GM23338 (cell line): ENCODE measurements at regions not wholly inside any gene's neighbourhood (a gene's known extent, or its start where the extent isn't known, plus 50 kb on each side); places are given as distances from the start of the nearest gene placed in this dataset.

Source experiments
- ATAC-seq: fragments of 200-7000 bp; cut with Tn5 transposase; 3 replicates; pipeline ENCODE4 v1.9.1; 2020
- DNase-seq: peaks from one replicate; pipeline ENCODE4 v3.0.0-alpha.2; 2015; ENCODE audit warnings: low spot score
- H2AFZ ChIP-seq: fragments of 200-600 bp; sonication (generic); 2 replicates; pipeline ENCODE4 v1.8.0; 2016; ENCODE audit warnings: antibody characterized with exemption, mild to moderate bottlenecking, moderate library complexity
- H3F3A ChIP-seq: fragments of 200-600 bp; sonication (generic); replicated peaks from 2 replicates; pipeline ENCODE4 v1.8.0; 2017; ENCODE audit warnings: antibody characterized with exemption, mixed run types, low read depth
- H3K27ac ChIP-seq: fragments of 200-600 bp; sonication (generic); 2 replicates; pipeline ENCODE4 v1.6.1; 2016; ENCODE audit warnings: low read depth
- H3K27me3 ChIP-seq: fragments of 200-600 bp; sonication (generic); 2 replicates; pipeline ENCODE4 v1.8.0; 2016; ENCODE audit warnings: mild to moderate bottlenecking, mixed run types, moderate library complexity; ENCODE audit not compliant: insufficient read depth
- H3K36me3 ChIP-seq: fragments of 200-600 bp; sonication (generic); 2 replicates; pipeline ENCODE4 v1.8.0; 2016; ENCODE audit warnings: mild to moderate bottlenecking; ENCODE audit not compliant: insufficient read depth
- H3K4me1 ChIP-seq: fragments of 200-600 bp; sonication (generic); 2 replicates; pipeline ENCODE4 v1.8.0; 2016; ENCODE audit warnings: mild to moderate bottlenecking, moderate library complexity; ENCODE audit not compliant: insufficient read depth
- H3K4me2 ChIP-seq: fragments of 200-600 bp; sonication (generic); 2 replicates; pipeline ENCODE4 v1.7.1; 2017; ENCODE audit warnings: mixed run types
- H3K4me3 ChIP-seq: fragments of 200-600 bp; sonication (generic); 2 replicates; pipeline ENCODE4 v1.6.1; 2016; ENCODE audit warnings: mixed run types
- H3K79me2 ChIP-seq: fragments of 200-600 bp; sonication (generic); replicated peaks from 2 replicates; pipeline ENCODE4 v1.8.0; 2017; ENCODE audit warnings: mild to moderate bottlenecking; ENCODE audit not compliant: insufficient read depth
- H3K9me2 ChIP-seq: fragments of 200-600 bp; sonication (generic); 2 replicates; pipeline ENCODE4 v1.8.0; 2017; ENCODE audit not compliant: insufficient read depth
- H4K20me1 ChIP-seq: fragments of 200-600 bp; sonication (generic); replicated peaks from 2 replicates; pipeline ENCODE4 v1.8.0; 2017; ENCODE audit warnings: mild to moderate bottlenecking; ENCODE audit not compliant: insufficient read depth
- H3K27ac Mint-ChIP-seq: 2 replicates; pipeline ENCODE4 v1.8.0; 2020; ENCODE audit warnings: inconsistent platforms, mild to moderate bottlenecking, moderate library complexity, mixed read lengths
- H3K27me3 Mint-ChIP-seq: 3 replicates; pipeline ENCODE4 v1.8.0; 2022; ENCODE audit warnings: low read depth, mild to moderate bottlenecking, moderate library complexity, mixed read lengths, inconsistent platforms; ENCODE audit not compliant: insufficient read depth, poor library complexity
- H3K36me3 Mint-ChIP-seq: 3 replicates; pipeline ENCODE4 v1.8.0; 2021; ENCODE audit warnings: low read depth, mild to moderate bottlenecking, inconsistent platforms, moderate library complexity, mixed read lengths
- H3K4me1 Mint-ChIP-seq: 3 replicates; pipeline ENCODE4 v1.8.0; 2020; ENCODE audit warnings: mild to moderate bottlenecking, inconsistent platforms, mixed read lengths
- H3K4me3 Mint-ChIP-seq: 3 replicates; pipeline ENCODE4 v1.8.0; 2021; ENCODE audit warnings: moderate library complexity, mild to moderate bottlenecking, inconsistent platforms, mixed read lengths
- H3K9me3 Mint-ChIP-seq: 3 replicates; pipeline ENCODE4 v1.8.0; 2020; ENCODE audit warnings: moderate library complexity, mild to moderate bottlenecking, inconsistent platforms, mixed read lengths
- EZH2 ChIP-seq: fragments of 200-600 bp; sonication (generic); IDR thresholded peaks from one replicate; pipeline ENCODE4 v1.8.0; 2017; ENCODE audit warnings: antibody characterized with exemption, mild to moderate bottlenecking, low read depth; ENCODE audit not compliant: unreplicated experiment
- EZH2phosphoT487 ChIP-seq: fragments of 200-600 bp; sonication (generic); IDR thresholded peaks from one replicate; pipeline ENCODE4 v1.8.1; 2018; ENCODE audit warnings: antibody characterized with exemption; ENCODE audit not compliant: unreplicated experiment
- JUNB ChIP-seq: IDR thresholded peaks from one replicate; pipeline ENCODE4 v1.6.1; 2016; ENCODE audit warnings: antibody characterized with exemption; ENCODE audit not compliant: unreplicated experiment
- POLR2AphosphoS5 ChIP-seq: IDR thresholded peaks from 2 replicates; pipeline ENCODE4 v1.6.1; 2016; ENCODE audit warnings: antibody characterized with exemption, low read depth
- STAT1 ChIP-seq: IDR thresholded peaks from one replicate; pipeline ENCODE4 v1.6.1; 2016; ENCODE audit warnings: antibody characterized with exemption; ENCODE audit not compliant: unreplicated experiment
- ZNF114 ChIP-seq: fragments of 250-450 bp; sonication (Bioruptor Pico); IDR thresholded peaks from 2 replicates; pipeline ENCODE4 v1.5.0; 2020; ENCODE audit warnings: mild to moderate bottlenecking, moderate library complexity
- ZNF331 ChIP-seq: fragments of 250-450 bp; sonication (Bioruptor Pico); IDR thresholded peaks from 2 replicates; pipeline ENCODE4 v1.5.0; 2020; ENCODE audit warnings: low read depth, mild to moderate bottlenecking, moderate library complexity
- TF ChIP-seq, protein P1 (sequence below): fragments of 250-450 bp; sonication (Bioruptor Pico); IDR thresholded peaks from 2 replicates; pipeline ENCODE4 v1.5.0; 2020; ENCODE audit warnings: mild to moderate bottlenecking, moderate library complexity
- TF ChIP-seq, protein P2 (sequence below): IDR thresholded peaks from 2 replicates; pipeline ENCODE4 v1.6.1; 2016; ENCODE audit warnings: antibody characterized with exemption
- TF ChIP-seq, protein P3 (sequence below): IDR thresholded peaks from one replicate; pipeline ENCODE4 v1.6.1; 2018; ENCODE audit warnings: antibody characterized with exemption; ENCODE audit not compliant: unreplicated experiment

DNA sequence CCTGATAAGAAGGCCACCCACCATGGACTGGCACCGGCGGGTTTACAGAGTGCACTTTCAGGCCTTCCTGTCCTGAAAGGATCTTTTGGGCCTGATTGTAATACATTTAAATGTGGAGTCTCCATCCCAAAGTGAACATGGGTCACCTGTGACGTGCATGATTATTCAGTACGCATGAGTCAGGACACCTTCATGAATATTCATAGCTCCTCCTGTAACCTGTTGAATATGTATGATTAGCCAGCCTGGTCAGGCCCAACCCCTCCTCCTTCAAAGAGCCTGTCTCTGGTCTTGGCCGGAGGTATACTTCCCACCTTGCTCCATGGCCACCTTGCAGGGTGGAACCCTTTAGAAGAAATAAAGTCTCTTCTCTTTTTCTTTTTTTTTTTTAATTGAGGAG lies 75.9 kb upstream of the NUP50 start (continued):
- TF ChIP-seq, protein P1, sequence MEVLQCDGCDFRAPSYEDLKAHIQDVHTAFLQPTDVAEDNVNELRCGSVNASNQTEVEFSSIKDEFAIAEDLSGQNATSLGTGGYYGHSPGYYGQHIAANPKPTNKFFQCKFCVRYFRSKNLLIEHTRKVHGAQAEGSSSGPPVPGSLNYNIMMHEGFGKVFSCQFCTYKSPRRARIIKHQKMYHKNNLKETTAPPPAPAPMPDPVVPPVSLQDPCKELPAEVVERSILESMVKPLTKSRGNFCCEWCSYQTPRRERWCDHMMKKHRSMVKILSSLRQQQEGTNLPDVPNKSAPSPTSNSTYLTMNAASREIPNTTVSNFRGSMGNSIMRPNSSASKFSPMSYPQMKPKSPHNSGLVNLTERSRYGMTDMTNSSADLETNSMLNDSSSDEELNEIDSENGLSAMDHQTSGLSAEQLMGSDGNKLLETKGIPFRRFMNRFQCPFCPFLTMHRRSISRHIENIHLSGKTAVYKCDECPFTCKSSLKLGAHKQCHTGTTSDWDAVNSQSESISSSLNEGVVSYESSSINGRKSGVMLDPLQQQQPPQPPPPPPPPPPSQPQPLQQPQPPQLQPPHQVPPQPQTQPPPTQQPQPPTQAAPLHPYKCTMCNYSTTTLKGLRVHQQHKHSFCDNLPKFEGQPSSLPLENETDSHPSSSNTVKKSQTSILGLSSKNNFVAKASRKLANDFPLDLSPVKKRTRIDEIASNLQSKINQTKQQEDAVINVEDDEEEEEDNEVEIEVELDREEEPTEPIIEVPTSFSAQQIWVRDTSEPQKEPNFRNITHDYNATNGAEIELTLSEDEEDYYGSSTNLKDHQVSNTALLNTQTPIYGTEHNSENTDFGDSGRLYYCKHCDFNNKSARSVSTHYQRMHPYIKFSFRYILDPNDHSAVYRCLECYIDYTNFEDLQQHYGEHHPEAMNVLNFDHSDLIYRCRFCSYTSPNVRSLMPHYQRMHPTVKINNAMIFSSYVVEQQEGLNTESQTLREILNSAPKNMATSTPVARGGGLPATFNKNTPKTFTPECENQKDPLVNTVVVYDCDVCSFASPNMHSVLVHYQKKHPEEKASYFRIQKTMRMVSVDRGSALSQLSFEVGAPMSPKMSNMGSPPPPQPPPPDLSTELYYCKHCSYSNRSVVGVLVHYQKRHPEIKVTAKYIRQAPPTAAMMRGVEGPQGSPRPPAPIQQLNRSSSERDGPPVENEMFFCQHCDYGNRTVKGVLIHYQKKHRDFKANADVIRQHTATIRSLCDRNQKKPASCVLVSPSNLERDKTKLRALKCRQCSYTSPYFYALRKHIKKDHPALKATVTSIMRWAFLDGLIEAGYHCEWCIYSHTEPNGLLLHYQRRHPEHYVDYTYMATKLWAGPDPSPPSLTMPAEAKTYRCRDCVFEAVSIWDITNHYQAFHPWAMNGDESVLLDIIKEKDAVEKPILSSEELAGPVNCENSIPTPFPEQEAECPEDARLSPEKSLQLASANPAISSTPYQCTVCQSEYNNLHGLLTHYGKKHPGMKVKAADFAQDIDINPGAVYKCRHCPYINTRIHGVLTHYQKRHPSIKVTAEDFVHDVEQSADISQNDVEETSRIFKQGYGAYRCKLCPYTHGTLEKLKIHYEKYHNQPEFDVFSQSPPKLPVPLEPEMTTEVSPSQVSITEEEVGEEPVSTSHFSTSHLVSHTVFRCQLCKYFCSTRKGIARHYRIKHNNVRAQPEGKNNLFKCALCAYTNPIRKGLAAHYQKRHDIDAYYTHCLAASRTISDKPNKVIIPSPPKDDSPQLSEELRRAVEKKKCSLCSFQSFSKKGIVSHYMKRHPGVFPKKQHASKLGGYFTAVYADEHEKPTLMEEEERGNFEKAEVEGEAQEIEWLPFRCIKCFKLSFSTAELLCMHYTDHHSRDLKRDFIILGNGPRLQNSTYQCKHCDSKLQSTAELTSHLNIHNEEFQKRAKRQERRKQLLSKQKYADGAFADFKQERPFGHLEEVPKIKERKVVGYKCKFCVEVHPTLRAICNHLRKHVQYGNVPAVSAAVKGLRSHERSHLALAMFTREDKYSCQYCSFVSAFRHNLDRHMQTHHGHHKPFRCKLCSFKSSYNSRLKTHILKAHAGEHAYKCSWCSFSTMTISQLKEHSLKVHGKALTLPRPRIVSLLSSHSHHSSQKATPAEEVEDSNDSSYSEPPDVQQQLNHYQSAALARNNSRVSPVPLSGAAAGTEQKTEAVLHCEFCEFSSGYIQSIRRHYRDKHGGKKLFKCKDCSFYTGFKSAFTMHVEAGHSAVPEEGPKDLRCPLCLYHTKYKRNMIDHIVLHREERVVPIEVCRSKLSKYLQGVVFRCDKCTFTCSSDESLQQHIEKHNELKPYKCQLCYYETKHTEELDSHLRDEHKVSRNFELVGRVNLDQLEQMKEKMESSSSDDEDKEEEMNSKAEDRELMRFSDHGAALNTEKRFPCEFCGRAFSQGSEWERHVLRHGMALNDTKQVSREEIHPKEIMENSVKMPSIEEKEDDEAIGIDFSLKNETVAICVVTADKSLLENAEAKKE (CRISPR knock-in tag) = no peak
- TF ChIP-seq EZH2phosphoT487 (no peak), STAT1 (no peak), ZNF114 (CRISPR knock-in tag) (no peak)
- TF ChIP-seq, protein P2, sequence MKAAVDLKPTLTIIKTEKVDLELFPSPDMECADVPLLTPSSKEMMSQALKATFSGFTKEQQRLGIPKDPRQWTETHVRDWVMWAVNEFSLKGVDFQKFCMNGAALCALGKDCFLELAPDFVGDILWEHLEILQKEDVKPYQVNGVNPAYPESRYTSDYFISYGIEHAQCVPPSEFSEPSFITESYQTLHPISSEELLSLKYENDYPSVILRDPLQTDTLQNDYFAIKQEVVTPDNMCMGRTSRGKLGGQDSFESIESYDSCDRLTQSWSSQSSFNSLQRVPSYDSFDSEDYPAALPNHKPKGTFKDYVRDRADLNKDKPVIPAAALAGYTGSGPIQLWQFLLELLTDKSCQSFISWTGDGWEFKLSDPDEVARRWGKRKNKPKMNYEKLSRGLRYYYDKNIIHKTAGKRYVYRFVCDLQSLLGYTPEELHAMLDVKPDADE = no peak

DNA sequence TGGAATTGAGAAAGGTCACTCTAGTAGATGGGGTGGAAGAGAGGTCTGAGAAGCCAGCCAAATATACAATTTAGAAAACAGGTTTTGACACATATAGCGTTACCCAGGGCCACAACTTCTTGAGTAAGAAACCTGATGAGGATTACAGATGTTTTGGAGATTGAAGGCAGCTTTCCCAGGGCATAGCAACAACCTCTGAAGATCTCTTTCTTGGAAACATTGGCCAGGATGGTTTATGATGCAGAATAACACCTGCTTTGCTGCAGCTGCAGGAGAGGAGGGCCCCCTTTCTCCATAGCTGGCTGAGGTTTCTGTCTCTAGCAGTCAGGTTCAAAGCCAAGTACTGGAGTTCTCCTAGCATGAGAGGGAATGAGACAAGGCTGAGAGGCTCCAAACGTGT lies 75.1 kb upstream of the NUP50 start:
- peaks cover 20% of the 10 kb centered on the region for H3K4me1 Mint-ChIP-seq
- H3K4me3 ChIP-seq = no peak overlapping the region
- H4K20me1 ChIP-seq = no peaks in the 10 kb centered on the region
- H3K27ac ChIP-seq = no peak overlapping the region
- H2AFZ ChIP-seq = no peak overlapping the region
- DNase-seq (no peak), ATAC-seq (no peak)
- H3K4me3 Mint-ChIP-seq = no peak overlapping the region
- no peaks in the 10 kb centered on the region for H3K36me3 Mint-ChIP-seq
- H3K9me2 ChIP-seq = no peaks in the 10 kb centered on the region
- peaks cover 6% of the 10 kb centered on the region for H3K27me3 Mint-ChIP-seq
- no peak overlapping the region for H3K4me2 ChIP-seq
- H3K27me3 ChIP-seq = no peaks in the 10 kb centered on the region
- no peaks in the 10 kb centered on the region for H3K9me3 Mint-ChIP-seq
- H3K36me3 ChIP-seq = no peaks in the 10 kb centered on the region
- peaks cover 9% of the 10 kb centered on the region; the same call in 1 of the 2 replicates for H3K4me1 ChIP-seq
- H3K79me2 ChIP-seq = no peaks in the 10 kb centered on the region
- H3F3A ChIP-seq = 0 out of 2 replicates have a peak, but pooled peaks cover 7% of the 10 kb centered on the region
- H3K27ac Mint-ChIP-seq = no peak overlapping the region
- TF ChIP-seq, protein P3, sequence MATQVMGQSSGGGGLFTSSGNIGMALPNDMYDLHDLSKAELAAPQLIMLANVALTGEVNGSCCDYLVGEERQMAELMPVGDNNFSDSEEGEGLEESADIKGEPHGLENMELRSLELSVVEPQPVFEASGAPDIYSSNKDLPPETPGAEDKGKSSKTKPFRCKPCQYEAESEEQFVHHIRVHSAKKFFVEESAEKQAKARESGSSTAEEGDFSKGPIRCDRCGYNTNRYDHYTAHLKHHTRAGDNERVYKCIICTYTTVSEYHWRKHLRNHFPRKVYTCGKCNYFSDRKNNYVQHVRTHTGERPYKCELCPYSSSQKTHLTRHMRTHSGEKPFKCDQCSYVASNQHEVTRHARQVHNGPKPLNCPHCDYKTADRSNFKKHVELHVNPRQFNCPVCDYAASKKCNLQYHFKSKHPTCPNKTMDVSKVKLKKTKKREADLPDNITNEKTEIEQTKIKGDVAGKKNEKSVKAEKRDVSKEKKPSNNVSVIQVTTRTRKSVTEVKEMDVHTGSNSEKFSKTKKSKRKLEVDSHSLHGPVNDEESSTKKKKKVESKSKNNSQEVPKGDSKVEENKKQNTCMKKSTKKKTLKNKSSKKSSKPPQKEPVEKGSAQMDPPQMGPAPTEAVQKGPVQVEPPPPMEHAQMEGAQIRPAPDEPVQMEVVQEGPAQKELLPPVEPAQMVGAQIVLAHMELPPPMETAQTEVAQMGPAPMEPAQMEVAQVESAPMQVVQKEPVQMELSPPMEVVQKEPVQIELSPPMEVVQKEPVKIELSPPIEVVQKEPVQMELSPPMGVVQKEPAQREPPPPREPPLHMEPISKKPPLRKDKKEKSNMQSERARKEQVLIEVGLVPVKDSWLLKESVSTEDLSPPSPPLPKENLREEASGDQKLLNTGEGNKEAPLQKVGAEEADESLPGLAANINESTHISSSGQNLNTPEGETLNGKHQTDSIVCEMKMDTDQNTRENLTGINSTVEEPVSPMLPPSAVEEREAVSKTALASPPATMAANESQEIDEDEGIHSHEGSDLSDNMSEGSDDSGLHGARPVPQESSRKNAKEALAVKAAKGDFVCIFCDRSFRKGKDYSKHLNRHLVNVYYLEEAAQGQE = no peak
- no peak for TF ChIP-seq ZNF114 (CRISPR knock-in tag)
- TF ChIP-seq STAT1 = no peak
- TF ChIP-seq, protein P2 = no peak
- no peak for TF ChIP-seq POLR2AphosphoS5
- TF ChIP-seq JUNB = no peak
- TF ChIP-seq ZNF331 (CRISPR knock-in tag) = no peak
- TF ChIP-seq EZH2 = no peak
